CD4-positive, CD25-positive, alpha-beta regulatory T cell (primary cell): ENCODE measurements at regions not wholly inside any gene's neighbourhood (a gene's known extent, or its start where the extent isn't known, plus 50 kb on each side); places are given as distances from the start of the nearest gene placed in this dataset.
A peak's percentile ranks its signal among the peaks of the same experiment; 100 is the strongest.
"Not testable (repeated sequence)": the region's sequence is repeated elsewhere in the genome, so short reads cannot be mapped to it uniquely, and the experiment has no call there.

ENCODE experiments used
- ATAC-seq, 2 donors: fragments of 150-1000 bp; cut with Tn5 transposase; one replicate each; pipeline ENCODE4 v1.10.0; 2021; ENCODE audit warnings: low read depth in 2 of 2, moderate number of reproducible peaks in 2 of 2, moderate library complexity in 1 of 2
- DNase-seq, 3 donors: peaks; one replicate each; pipeline versions ENCODE4 v3.0.0 to v3.0.0-alpha.2; 2012 to 2022; ENCODE audit warnings: mixed read lengths in 1 of 3
- H3K27ac ChIP-seq: one replicate; pipeline ENCODE4 v1.7.0; 2013; ENCODE audit warnings: mild to moderate bottlenecking, low read length; ENCODE audit not compliant: insufficient read depth, poor library complexity, severe bottlenecking
- H3K27me3 ChIP-seq: one replicate; pipeline ENCODE4 v1.7.0; 2013; ENCODE audit warnings: low read length; ENCODE audit not compliant: control insufficient read depth, insufficient read depth
- H3K36me3 ChIP-seq: one replicate; pipeline ENCODE4 v1.7.0; 2013; ENCODE audit warnings: mild to moderate bottlenecking, low read length, moderate library complexity; ENCODE audit not compliant: control insufficient read depth, insufficient read depth
- H3K4me1 ChIP-seq: 2 replicates; pipeline ENCODE4 v1.7.0; 2013; ENCODE audit warnings: mild to moderate bottlenecking, low read length; ENCODE audit not compliant: insufficient read depth, control insufficient read depth, poor library complexity, severe bottlenecking
- H3K4me3 ChIP-seq: one replicate; pipeline ENCODE4 v1.7.0; 2013; ENCODE audit warnings: low read depth, mild to moderate bottlenecking, low read length, moderate library complexity
- H3K9me3 ChIP-seq, 2 experiments: 1 replicate in 1 of 2; 2 replicates in 1 of 2; pipeline ENCODE4 v1.7.0; 2013; ENCODE audit warnings: low read length in 2 of 2, mild to moderate bottlenecking in 1 of 2, moderate library complexity in 1 of 2; ENCODE audit not compliant: control insufficient read depth in 2 of 2
- H3K27ac Mint-ChIP-seq, 3 donors: one replicate each; pipeline ENCODE4 v1.8.0; 2020 to 2022; ENCODE audit warnings: mild to moderate bottlenecking in 3 of 3, mixed read lengths in 3 of 3, moderate library complexity in 2 of 3
- H3K27me3 Mint-ChIP-seq: one replicate; pipeline ENCODE4 v1.8.0; 2022; ENCODE audit warnings: mild to moderate bottlenecking, mixed read lengths
- H3K36me3 Mint-ChIP-seq: one replicate; pipeline ENCODE4 v1.8.0; 2020; ENCODE audit warnings: mixed read lengths
- H3K4me1 Mint-ChIP-seq, 4 donors: one replicate each; pipeline ENCODE4 v1.8.0; 2020 to 2022; ENCODE audit warnings: mixed read lengths in 4 of 4, mild to moderate bottlenecking in 1 of 4
- H3K4me3 Mint-ChIP-seq, 4 donors: one replicate each; pipeline ENCODE4 v1.8.0; 2020 to 2022; ENCODE audit warnings: mild to moderate bottlenecking in 4 of 4, mixed read lengths in 4 of 4, moderate library complexity in 3 of 4
- H3K9me3 Mint-ChIP-seq, 7 donors: one replicate each; pipeline ENCODE4 v1.8.0; 2020 to 2022; ENCODE audit warnings: mixed read lengths in 7 of 7, mild to moderate bottlenecking in 3 of 7, moderate library complexity in 2 of 7

- no peaks in the 10 kb centered on the region for H3K27me3 ChIP-seq
- no peaks in the 10 kb centered on the region for H3K36me3 ChIP-seq
- no peak overlapping the region for H3K4me3 ChIP-seq
- H3K27ac ChIP-seq, result no peak overlapping the region
- no peak for DNase-seq
- H3K4me1 ChIP-seq, result no peaks in the 10 kb centered on the region
- no peaks in the 10 kb centered on the region for H3K9me3 ChIP-seq
- H3K27me3 Mint-ChIP-seq, result no peaks in the 10 kb centered on the region
- ATAC-seq, result no peak
- H3K9me3 Mint-ChIP-seq, result peaks cover 0 to 6% (median 0%) of the 10 kb centered on the region in 7 donors
- no peaks in the 10 kb centered on the region for H3K4me1 Mint-ChIP-seq
- H3K27ac Mint-ChIP-seq, result no peak overlapping the region
- H3K36me3 Mint-ChIP-seq, result no peaks in the 10 kb centered on the region
- no peak overlapping the region for H3K4me3 Mint-ChIP-seq
Measured at GRCh38 chr2:146982393-146982846, 862.4 kb upstream of the ACVR2A start.

- Histone ChIP-seq H3K36me3 (no peaks in the 10 kb centered on the region), H3K27me3 (no peaks in the 10 kb centered on the region), H3K9me3 (no peaks in the 10 kb centered on the region), H3K4me1 (no peaks in the 10 kb centered on the region), H3K27ac (no peak overlapping the region), H3K4me3 (no peak overlapping the region)
- Mint-ChIP-seq H3K4me1 (no peaks in the 10 kb centered on the region), H3K27me3 (no peaks in the 10 kb centered on the region), H3K9me3 (peaks cover 0 to 6% (median 0%) of the 10 kb centered on the region in 7 donors), H3K27ac (no peak overlapping the region), H3K4me3 (no peak overlapping the region), H3K36me3 (no peaks in the 10 kb centered on the region)
- no peak for DNase-seq
- no peak for ATAC-seq
Measured at GRCh38 chr2:146981921-146982320, 862.9 kb upstream of the ACVR2A start.

GRCh38 chr2:146979746-146980145 lies 865.1 kb upstream of the ACVR2A start:
- ATAC-seq (no peak), DNase-seq (no peak)
- Mint-ChIP-seq H3K27ac (no peak overlapping the region), H3K4me1 (no peaks in the 10 kb centered on the region), H3K9me3 (peaks cover 0 to 6% (median 2%) of the 10 kb centered on the region in 7 donors), H3K27me3 (no peaks in the 10 kb centered on the region), H3K36me3 (no peaks in the 10 kb centered on the region), H3K4me3 (no peak overlapping the region)
- no peak overlapping the region for H3K4me3 ChIP-seq
- H3K27me3 ChIP-seq, result no peaks in the 10 kb centered on the region
- no peak overlapping the region for H3K27ac ChIP-seq
- no peaks in the 10 kb centered on the region for H3K4me1 ChIP-seq
- H3K9me3 ChIP-seq, result no peaks in the 10 kb centered on the region
- no peaks in the 10 kb centered on the region for H3K36me3 ChIP-seq

- Mint-ChIP-seq H3K9me3 (peaks cover 0 to 6% (median 1%) of the 10 kb centered on the region in 7 donors), H3K4me3 (no peak overlapping the region), H3K27ac (no peak overlapping the region), H3K27me3 (no peaks in the 10 kb centered on the region), H3K36me3 (no peaks in the 10 kb centered on the region), H3K4me1 (no peaks in the 10 kb centered on the region)
- no peaks in the 10 kb centered on the region for H3K36me3 ChIP-seq
- no peaks in the 10 kb centered on the region for H3K9me3 ChIP-seq
- no peaks in the 10 kb centered on the region for H3K27me3 ChIP-seq
- H3K4me1 ChIP-seq, result no peaks in the 10 kb centered on the region
- no peak for ATAC-seq
- no peak for DNase-seq
- H3K27ac ChIP-seq, result no peak overlapping the region
- no peak overlapping the region for H3K4me3 ChIP-seq
Measured at GRCh38 chr2:146978577-146979555, 866.0 kb upstream of the ACVR2A start.

- not testable (repeated sequence) for H3K36me3 Mint-ChIP-seq, H3K27ac Mint-ChIP-seq, H3K4me3 ChIP-seq, H3K27me3 ChIP-seq, DNase-seq, H3K9me3 ChIP-seq, H3K4me3 Mint-ChIP-seq, H3K36me3 ChIP-seq, H3K4me1 ChIP-seq, H3K4me1 Mint-ChIP-seq, ATAC-seq, H3K27ac ChIP-seq, H3K27me3 Mint-ChIP-seq
- peaks cover 0 to 15% (median 3%) of the 10 kb centered on the region in 7 donors for H3K9me3 Mint-ChIP-seq
Measured at GRCh38 chr2:146970981-146971380, 873.8 kb upstream of the ACVR2A start.

- H3K9me3 Mint-ChIP-seq, result peaks cover 0 to 15% (median 3%) of the 10 kb centered on the region in 7 donors
- H3K27ac ChIP-seq, H3K4me3 ChIP-seq, H3K27ac Mint-ChIP-seq, H3K36me3 ChIP-seq, H3K9me3 ChIP-seq, H3K4me1 Mint-ChIP-seq, H3K4me1 ChIP-seq, H3K27me3 Mint-ChIP-seq, H3K36me3 Mint-ChIP-seq, DNase-seq, H3K27me3 ChIP-seq, ATAC-seq: not testable (repeated sequence)
- peak overlapping the region in 1 of 4 donors; percentile 68 for H3K4me3 Mint-ChIP-seq
Measured at GRCh38 chr2:146969703-146970102, 875.1 kb upstream of the ACVR2A start.

GRCh38 chr2:146964494-146964893 lies 880.3 kb upstream of the ACVR2A start:
- ATAC-seq, result no peak
- Mint-ChIP-seq H3K4me1 (no peaks in the 10 kb centered on the region), H3K27me3 (no peaks in the 10 kb centered on the region), H3K9me3 (peaks cover 0 to 6% (median 3%) of the 10 kb centered on the region in 7 donors), H3K27ac (no peak overlapping the region), H3K4me3 (no peak overlapping the region), H3K36me3 (no peaks in the 10 kb centered on the region)
- DNase-seq, result no peak
- no peaks in the 10 kb centered on the region for H3K9me3 ChIP-seq
- H3K27me3 ChIP-seq, result no peaks in the 10 kb centered on the region
- H3K4me1 ChIP-seq, result no peaks in the 10 kb centered on the region
- no peaks in the 10 kb centered on the region for H3K36me3 ChIP-seq
- H3K4me3 ChIP-seq, result no peak overlapping the region
- no peak overlapping the region for H3K27ac ChIP-seq

- H3K9me3 ChIP-seq, result no peaks in the 10 kb centered on the region
- Mint-ChIP-seq H3K4me3 (no peak overlapping the region), H3K27ac (no peak overlapping the region), H3K4me1 (no peaks in the 10 kb centered on the region), H3K27me3 (no peaks in the 10 kb centered on the region), H3K9me3 (peaks cover 0 to 5% (median 0%) of the 10 kb centered on the region in 7 donors), H3K36me3 (no peaks in the 10 kb centered on the region)
- no peaks in the 10 kb centered on the region for H3K36me3 ChIP-seq
- H3K27ac ChIP-seq, result no peak overlapping the region
- no peak overlapping the region for H3K4me3 ChIP-seq
- DNase-seq (no peak), ATAC-seq (no peak)
- H3K27me3 ChIP-seq, result no peaks in the 10 kb centered on the region
- H3K4me1 ChIP-seq, result no peaks in the 10 kb centered on the region
Measured at GRCh38 chr2:146954544-146954943, 890.3 kb upstream of the ACVR2A start.
